NCI-H187 (cell line): ENCODE measurements at regions not wholly inside any gene's neighbourhood (a gene's known extent, or its start where the extent isn't known, plus 50 kb on each side); places are given as distances from the start of the nearest gene placed in this dataset.

ENCODE experiments used
- DNase-seq, 2 experiments: peaks; one replicate each; lab custom pipeline; 2025; lab: John Stamatoyannopoulos, UW

DNA sequence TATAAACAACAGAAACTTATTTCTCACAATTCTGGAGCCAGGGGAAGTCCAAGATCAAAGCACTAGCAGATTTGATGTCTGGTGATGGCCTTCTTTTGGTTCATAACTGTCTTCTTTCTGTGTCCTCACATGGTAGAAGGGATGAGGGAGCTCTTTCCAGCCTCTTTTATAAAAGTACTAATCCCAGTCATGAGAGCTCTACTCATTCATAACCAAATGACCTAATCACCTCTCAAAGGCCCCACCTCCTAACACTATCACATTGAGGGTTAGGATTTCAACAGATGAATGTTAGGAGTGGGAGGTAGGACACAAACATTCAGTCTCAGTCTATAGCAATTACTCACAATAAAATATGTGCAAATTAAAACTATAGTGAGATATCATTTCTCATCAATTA lies 50.1 kb upstream of the UBE2E2 start:
- DNase-seq, result no peak
